IPS-15b (cell line): ENCODE measurements at regions not wholly inside any gene's neighbourhood (a gene's known extent, or its start where the extent isn't known, plus 50 kb on each side); places are given as distances from the start of the nearest gene placed in this dataset.

Experiments used
- H3K27me3 ChIP-seq: one replicate; pipeline ENCODE4 v1.6.1; 2013; ENCODE audit warnings: low read length; ENCODE audit not compliant: control insufficient read depth, insufficient read depth
- H3K36me3 ChIP-seq: one replicate; pipeline ENCODE4 v1.6.1; 2013; ENCODE audit warnings: low read length; ENCODE audit not compliant: control insufficient read depth, insufficient read depth
- H3K4me1 ChIP-seq: one replicate; pipeline ENCODE4 v1.6.1; 2013; ENCODE audit warnings: mild to moderate bottlenecking, low read length; ENCODE audit not compliant: control insufficient read depth, insufficient read depth
- H3K4me3 ChIP-seq: one replicate; pipeline ENCODE4 v1.5.1; 2013; ENCODE audit warnings: low read depth, low read length
- H3K9ac ChIP-seq: one replicate; pipeline ENCODE4 v1.6.1; 2013; ENCODE audit warnings: low read depth, mild to moderate bottlenecking, low read length
- H3K9me3 ChIP-seq: one replicate; pipeline ENCODE4 v1.6.1; 2013; ENCODE audit warnings: mild to moderate bottlenecking, low read length; ENCODE audit not compliant: control insufficient read depth, insufficient read depth

DNA sequence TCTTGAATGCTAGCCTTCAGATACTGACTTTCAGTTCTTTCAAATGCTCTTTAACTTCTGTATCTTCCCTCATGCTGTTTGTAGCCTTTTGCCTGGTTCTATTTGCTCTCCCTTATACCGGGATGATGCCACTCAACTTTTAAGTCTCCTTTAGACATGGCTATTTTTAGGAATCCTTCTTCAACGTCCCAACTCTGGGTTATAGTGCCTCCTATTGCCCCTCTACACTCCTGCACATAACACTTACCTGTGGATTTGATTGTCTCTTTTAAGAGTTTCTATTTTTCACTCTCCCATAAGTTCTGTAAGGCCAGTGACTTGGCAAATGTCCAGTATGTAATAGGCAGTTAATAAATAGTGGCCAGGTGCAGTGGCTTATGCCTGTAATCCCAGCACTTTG is 343.0 kb downstream of the KLF5 start:
- H3K9me3 ChIP-seq, result no peaks in the 10 kb centered on the region
- peaks cover 8% of the 10 kb centered on the region for H3K4me1 ChIP-seq
- no peak overlapping the region for H3K9ac ChIP-seq
- no peak overlapping the region for H3K4me3 ChIP-seq
- no peaks in the 10 kb centered on the region for H3K36me3 ChIP-seq
- H3K27me3 ChIP-seq, result no peaks in the 10 kb centered on the region

DNA sequence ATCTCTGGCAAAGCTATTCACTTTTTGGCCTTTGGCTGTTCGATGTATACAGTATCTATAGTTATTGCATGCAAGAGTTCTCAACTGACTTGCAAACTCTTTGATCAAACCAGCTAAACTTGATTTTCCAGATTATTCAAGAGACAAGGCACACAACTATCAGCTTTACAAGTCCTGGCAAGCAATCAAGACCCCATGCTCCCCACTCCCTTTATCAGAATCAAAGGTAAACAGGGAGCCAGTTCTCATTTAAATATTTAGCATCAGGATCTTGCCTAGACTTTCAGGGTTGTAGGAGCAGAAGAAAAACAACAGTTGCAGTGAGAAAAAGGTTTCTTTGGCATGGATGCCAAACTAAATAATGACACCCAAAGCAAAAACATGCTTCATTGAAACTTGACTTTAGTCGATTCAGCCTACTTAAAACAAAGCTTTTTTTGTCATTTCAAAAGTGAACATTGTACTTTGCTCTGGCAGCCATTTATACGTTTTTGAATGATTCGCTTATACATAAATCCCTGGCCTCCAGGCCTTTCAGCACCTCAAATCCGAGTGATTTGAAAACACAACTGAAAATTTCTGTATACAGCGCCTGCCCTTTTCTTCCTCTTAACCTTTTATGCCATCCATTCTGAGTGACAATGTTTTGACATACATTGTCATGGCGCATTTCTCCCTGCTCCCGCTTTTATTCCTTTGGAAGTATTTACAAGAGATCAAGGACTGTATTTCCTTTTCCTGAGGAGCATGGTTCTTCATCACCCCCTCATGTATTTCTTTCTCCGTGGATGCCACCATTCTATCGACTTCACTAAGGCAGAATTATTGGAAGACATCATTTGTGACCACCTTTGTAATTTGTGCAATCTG is 340.8 kb downstream of the KLF5 start:
- no peaks in the 10 kb centered on the region for H3K27me3 ChIP-seq
- no peaks in the 10 kb centered on the region for H3K36me3 ChIP-seq
- H3K4me3 ChIP-seq, result no peak overlapping the region
- H3K9ac ChIP-seq, result no peak overlapping the region
- peaks cover 8% of the 10 kb centered on the region for H3K4me1 ChIP-seq
- no peaks in the 10 kb centered on the region for H3K9me3 ChIP-seq

- H3K9ac ChIP-seq, result no peak overlapping the region
- H3K27me3 ChIP-seq, result no peaks in the 10 kb centered on the region
- H3K4me3 ChIP-seq, result no peak overlapping the region
- no peaks in the 10 kb centered on the region for H3K9me3 ChIP-seq
- no peaks in the 10 kb centered on the region for H3K36me3 ChIP-seq
- H3K4me1 ChIP-seq, result peaks cover 8% of the 10 kb centered on the region
Measured at GRCh38 chr13:73397496-73398305, 338.9 kb downstream of the KLF5 start.

- Histone ChIP-seq H3K27me3 (no peaks in the 10 kb centered on the region), H3K36me3 (no peaks in the 10 kb centered on the region), H3K4me1 (peaks cover under 1% of the 10 kb centered on the region), H3K4me3 (no peak overlapping the region), H3K9me3 (no peaks in the 10 kb centered on the region), H3K9ac (no peak overlapping the region)
Measured at GRCh38 chr13:73394066-73394465, 335.3 kb downstream of the KLF5 start.

DNA sequence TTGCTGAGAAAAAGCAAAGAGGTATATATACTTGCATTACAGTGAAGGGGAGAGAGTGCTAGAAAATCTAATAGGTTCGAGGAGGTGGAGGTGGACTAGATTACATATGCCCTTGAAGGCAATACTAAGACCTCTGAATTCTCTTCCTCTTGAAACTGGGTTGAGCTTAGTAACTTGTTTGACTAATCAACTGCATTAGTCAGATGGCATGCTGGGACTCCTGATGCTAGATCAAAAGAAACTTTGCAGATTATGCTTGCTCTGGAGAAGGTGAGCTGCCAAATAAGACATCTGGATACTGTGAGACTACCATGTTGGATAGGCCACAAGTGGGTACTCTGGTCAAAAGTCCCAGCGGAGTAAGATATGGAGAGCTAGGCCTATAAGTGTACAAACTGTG is 331.3 kb downstream of the KLF5 start:
- Histone ChIP-seq H3K27me3 (no peaks in the 10 kb centered on the region), H3K9me3 (no peaks in the 10 kb centered on the region), H3K9ac (no peak overlapping the region), H3K36me3 (no peaks in the 10 kb centered on the region), H3K4me3 (no peak overlapping the region), H3K4me1 (no peaks in the 10 kb centered on the region)

- Histone ChIP-seq H3K27me3 (no peaks in the 10 kb centered on the region), H3K9ac (no peak overlapping the region), H3K4me1 (no peaks in the 10 kb centered on the region), H3K9me3 (no peaks in the 10 kb centered on the region), H3K36me3 (no peaks in the 10 kb centered on the region), H3K4me3 (no peak overlapping the region)
Measured at GRCh38 chr13:73388586-73388985, 329.8 kb downstream of the KLF5 start.

DNA sequence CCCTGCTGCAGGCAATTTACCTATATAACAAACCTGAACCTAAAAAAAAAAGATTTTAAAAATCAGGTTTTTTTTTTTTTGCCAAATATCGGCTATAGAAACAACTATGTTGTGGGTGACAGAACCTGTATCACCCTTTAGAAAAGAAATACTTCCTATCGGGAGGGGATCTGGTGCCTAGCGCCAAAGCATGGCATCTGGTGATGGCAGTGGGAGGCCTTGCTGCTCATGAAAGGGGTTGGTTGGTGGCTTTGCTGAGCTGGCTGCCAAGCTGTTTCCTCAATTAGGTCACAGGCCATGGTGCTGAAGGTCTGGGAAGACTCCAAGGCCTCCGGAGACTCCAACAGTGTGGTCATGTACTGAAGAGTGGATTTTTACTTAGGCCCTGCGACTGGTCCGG is 328.5 kb downstream of the KLF5 start:
- Histone ChIP-seq H3K9ac (no peak overlapping the region), H3K27me3 (no peaks in the 10 kb centered on the region), H3K9me3 (no peaks in the 10 kb centered on the region), H3K4me1 (no peaks in the 10 kb centered on the region), H3K36me3 (no peaks in the 10 kb centered on the region), H3K4me3 (no peak overlapping the region)

DNA sequence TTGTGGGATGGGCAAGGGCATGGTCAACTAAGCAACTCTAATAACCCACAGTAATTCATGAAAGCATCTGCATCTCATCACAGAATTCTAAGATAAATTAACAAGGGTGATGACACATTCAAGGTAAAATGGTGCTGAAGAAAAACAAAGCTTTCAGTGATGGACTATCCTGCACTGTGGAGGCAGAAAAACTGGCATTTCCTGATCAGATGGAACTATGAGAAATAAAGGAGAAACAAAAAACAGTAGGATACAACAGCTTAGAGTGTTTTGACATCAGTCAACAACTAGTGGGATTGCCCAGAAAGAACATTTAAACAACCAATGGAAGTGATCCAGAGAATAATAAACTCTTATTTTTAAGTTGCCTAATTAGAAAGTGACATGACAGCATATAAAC is 327.0 kb downstream of the KLF5 start:
- Histone ChIP-seq H3K36me3 (no peaks in the 10 kb centered on the region), H3K4me3 (no peak overlapping the region), H3K9ac (no peak overlapping the region), H3K9me3 (no peaks in the 10 kb centered on the region), H3K27me3 (no peaks in the 10 kb centered on the region), H3K4me1 (no peaks in the 10 kb centered on the region)

DNA sequence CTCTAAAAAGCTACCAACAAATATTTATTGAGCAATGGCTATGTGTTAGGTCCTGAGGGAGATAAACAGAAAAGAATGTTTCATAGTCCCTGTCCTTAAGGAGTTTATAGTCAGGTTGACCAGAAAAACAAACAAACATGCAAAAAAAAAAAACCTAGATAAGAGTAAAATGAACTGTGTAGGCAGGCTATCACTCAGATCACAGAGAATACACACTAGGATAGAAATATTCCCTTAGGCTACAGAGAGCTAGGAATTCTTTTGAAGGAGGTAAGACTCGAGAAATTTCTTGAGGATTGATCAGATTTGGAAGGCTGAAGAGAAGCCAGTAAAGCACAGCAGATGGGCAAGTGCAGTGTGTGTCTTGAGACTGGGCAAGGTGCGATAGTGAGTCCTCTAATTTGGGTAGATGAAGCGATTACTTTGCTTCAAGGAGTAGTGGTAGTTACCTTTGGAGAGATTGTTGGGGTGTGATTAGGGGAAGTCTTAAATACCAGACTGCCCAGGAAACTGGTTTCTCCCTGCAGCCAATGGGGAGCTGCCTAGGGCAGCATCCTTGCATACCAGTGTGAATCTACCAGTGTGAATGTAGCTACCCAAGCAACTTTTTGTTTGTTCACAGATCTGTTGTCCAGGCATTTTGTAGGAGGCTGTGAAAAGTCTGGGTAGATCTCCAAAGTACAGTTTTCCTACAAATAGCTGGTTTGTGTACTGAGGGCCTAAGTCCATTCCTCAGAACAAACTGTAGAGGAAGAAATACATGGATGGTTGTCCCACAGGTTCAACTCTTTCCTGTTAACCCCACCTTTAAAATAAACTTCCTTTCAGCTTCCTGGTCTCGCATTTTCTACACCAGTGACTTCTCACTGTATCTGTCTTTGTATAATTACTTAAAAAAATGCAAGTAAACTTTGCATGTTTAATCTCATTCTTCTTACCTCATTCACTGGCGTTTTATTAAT is 314.1 kb downstream of the KLF5 start:
- no peak overlapping the region for H3K9ac ChIP-seq
- H3K36me3 ChIP-seq, result no peaks in the 10 kb centered on the region
- no peaks in the 10 kb centered on the region for H3K9me3 ChIP-seq
- no peaks in the 10 kb centered on the region for H3K27me3 ChIP-seq
- no peaks in the 10 kb centered on the region for H3K4me1 ChIP-seq
- no peak overlapping the region for H3K4me3 ChIP-seq

GRCh38 chr13:73370066-73370465 is 311.3 kb downstream of the KLF5 start:
- no peaks in the 10 kb centered on the region for H3K4me1 ChIP-seq

DNA sequence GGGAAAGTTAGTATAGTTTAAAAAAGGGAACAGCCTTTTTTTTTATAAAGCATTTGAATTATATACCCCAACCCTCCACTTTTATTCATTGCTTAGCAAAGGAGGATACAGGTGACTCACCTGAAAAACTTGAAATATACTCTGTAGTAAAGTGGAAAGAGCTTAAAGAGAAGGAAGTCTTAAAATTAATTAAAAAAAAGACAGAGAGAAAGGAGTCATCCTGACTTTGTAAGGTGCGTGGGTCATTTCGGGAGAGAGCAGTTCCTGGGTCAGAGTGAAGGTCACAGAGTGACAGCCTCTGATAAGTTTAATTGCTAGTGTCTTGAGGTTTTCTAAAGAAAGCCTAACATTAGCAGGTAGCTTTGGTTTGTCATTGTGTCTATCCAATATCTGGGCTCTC is 310.3 kb downstream of the KLF5 start:
- H3K4me1 ChIP-seq, result no peaks in the 10 kb centered on the region
- no peaks in the 10 kb centered on the region for H3K27me3 ChIP-seq
- no peaks in the 10 kb centered on the region for H3K9me3 ChIP-seq
- H3K9ac ChIP-seq, result no peak overlapping the region
- H3K36me3 ChIP-seq, result no peaks in the 10 kb centered on the region
- no peak overlapping the region for H3K4me3 ChIP-seq

More at GRCh38 chr13:73370066-73370465, 311.3 kb downstream of the KLF5 start:
- H3K4me3 ChIP-seq, result no peak overlapping the region
- H3K9me3 ChIP-seq, result no peaks in the 10 kb centered on the region
- H3K9ac ChIP-seq, result no peak overlapping the region
- H3K27me3 ChIP-seq, result no peaks in the 10 kb centered on the region
- no peaks in the 10 kb centered on the region for H3K36me3 ChIP-seq
